ENCODE measurements at regions not wholly inside any gene's neighbourhood (a gene's known extent, or its start where the extent isn't known, plus 50 kb on each side); places are given as distances from the start of the nearest gene placed in this dataset.

DNA sequence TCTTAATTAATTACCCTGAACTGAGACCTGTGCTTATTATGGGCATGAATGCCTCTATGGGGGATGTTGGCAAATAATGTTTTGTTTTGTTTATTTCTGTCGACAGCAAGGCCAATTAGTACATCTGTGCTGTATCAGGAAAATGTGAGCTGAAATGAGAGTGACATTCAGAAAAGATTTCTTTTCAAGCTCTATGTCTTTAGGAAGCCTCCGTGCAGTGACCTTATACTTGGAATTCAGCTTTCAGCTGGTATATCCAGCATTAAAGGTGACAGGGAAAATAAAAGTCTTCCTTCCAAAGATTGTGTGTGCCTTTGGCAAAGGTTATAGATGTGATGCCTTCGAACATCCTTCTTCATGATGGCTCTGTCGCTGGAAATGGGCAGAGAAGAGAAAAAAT is 1061.1 kb downstream of the SORCS3 start:
- TF ChIP-seq, protein P1, sequence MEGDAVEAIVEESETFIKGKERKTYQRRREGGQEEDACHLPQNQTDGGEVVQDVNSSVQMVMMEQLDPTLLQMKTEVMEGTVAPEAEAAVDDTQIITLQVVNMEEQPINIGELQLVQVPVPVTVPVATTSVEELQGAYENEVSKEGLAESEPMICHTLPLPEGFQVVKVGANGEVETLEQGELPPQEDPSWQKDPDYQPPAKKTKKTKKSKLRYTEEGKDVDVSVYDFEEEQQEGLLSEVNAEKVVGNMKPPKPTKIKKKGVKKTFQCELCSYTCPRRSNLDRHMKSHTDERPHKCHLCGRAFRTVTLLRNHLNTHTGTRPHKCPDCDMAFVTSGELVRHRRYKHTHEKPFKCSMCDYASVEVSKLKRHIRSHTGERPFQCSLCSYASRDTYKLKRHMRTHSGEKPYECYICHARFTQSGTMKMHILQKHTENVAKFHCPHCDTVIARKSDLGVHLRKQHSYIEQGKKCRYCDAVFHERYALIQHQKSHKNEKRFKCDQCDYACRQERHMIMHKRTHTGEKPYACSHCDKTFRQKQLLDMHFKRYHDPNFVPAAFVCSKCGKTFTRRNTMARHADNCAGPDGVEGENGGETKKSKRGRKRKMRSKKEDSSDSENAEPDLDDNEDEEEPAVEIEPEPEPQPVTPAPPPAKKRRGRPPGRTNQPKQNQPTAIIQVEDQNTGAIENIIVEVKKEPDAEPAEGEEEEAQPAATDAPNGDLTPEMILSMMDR (IDR thresholded peaks at IDR 0.05; ENCODE audit: low read depth, low read length), result no peak
- DNase-seq (ENCODE audit: low read depth in 1 of 2, low spot score in 1 of 2), result no peak
- Histone ChIP-seq H3K27me3 (no peaks in the 10 kb centered on the region), H3K27ac (no peak overlapping the region), H3K36me3 (no peaks in the 10 kb centered on the region), H3K4me3 (no peak overlapping the region), H3K9me3 (ENCODE audit: low read depth) (peaks cover 2% of the 10 kb centered on the region), H3K4me1 (ENCODE audit: low read depth) (no peaks in the 10 kb centered on the region)

DNA sequence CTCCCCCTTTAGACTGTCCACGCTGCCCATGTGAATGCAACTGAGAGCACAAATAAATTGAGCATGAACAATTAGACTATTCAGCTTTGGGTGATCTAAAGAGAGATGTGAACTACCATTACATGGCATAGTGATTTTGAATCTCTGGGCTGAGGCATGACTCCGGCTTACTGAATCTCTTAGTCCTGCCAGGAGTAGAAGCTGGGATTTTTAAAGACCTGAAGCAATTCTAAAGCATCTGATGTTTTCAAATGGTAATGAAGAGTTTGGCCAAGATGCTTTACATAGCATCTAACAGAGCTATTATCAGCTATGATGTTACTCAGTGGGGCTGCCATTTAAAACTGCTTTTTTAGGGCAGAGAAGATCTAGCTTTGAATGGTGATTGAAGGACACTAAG is 1059.1 kb downstream of the SORCS3 start:
- H3K9me3 ChIP-seq (ENCODE audit: low read depth), result peaks cover 2% of the 10 kb centered on the region
- TF ChIP-seq, protein P1 (IDR thresholded peaks at IDR 0.05; ENCODE audit: low read depth, low read length), result no peak
- H3K4me1 ChIP-seq (ENCODE audit: low read depth), result no peaks in the 10 kb centered on the region
- H3K4me3 ChIP-seq, result no peak overlapping the region
- no peak for DNase-seq (ENCODE audit: low read depth in 1 of 2, low spot score in 1 of 2)
- no peaks in the 10 kb centered on the region for H3K27me3 ChIP-seq
- H3K27ac ChIP-seq, result no peak overlapping the region
- H3K36me3 ChIP-seq, result no peaks in the 10 kb centered on the region

DNA sequence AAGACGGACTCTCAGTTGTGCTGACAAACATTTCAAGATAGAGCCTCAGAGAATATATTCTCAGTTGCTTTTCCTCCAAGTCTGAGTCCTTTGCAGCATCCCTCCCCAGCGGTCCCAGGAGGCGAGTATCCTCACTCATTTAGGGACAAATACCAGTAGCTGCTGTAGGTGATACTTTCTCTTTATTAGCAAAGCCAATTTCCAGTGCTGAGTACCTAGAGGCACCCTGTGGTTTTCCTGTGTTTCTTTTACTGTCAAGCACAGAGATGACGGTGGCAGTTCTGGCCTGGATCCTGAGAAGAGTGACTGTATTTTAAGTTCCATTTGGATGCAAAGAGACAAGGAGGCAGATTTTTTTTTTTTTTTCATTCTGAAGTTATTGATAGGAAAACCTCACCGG is 1058.4 kb downstream of the SORCS3 start:
- DNase-seq (ENCODE audit: low read depth in 1 of 2, low spot score in 1 of 2), result no peak
- H3K4me1 ChIP-seq (ENCODE audit: low read depth), result no peaks in the 10 kb centered on the region
- TF ChIP-seq, protein P1 (IDR thresholded peaks at IDR 0.05; ENCODE audit: low read depth, low read length), result no peak
- H3K4me3 ChIP-seq, result no peak overlapping the region
- no peak overlapping the region for H3K27ac ChIP-seq
- peaks cover 2% of the 10 kb centered on the region for H3K9me3 ChIP-seq (ENCODE audit: low read depth)
- no peaks in the 10 kb centered on the region for H3K36me3 ChIP-seq
- H3K27me3 ChIP-seq, result no peaks in the 10 kb centered on the region

DNA sequence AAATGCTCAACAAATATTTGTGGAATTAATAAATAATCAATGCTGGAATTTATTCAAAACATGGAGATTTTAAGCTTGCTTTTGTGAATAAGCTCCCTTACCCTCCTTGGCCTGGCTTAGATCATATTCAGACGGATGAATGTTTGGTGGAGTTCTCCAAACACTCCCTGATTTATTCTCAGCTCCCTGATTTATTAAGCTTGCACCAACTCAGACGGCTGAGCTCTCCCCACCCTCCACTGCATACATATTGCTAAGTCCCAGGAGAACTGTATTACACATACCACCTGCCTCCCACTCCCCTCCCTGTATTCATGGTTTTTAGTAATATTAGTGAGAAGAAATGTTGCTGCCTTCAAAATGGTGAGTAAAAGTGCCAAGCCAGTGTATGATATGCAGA is 1057.5 kb downstream of the SORCS3 start:
- peaks cover 2% of the 10 kb centered on the region for H3K9me3 ChIP-seq (ENCODE audit: low read depth)
- H3K4me1 ChIP-seq (ENCODE audit: low read depth), result no peaks in the 10 kb centered on the region
- TF ChIP-seq, protein P1 (IDR thresholded peaks at IDR 0.05; ENCODE audit: low read depth, low read length), result no peak
- DNase-seq (ENCODE audit: low read depth in 1 of 2, low spot score in 1 of 2), result no peak
- H3K4me3 ChIP-seq, result no peak overlapping the region
- H3K36me3 ChIP-seq, result no peaks in the 10 kb centered on the region
- no peaks in the 10 kb centered on the region for H3K27me3 ChIP-seq
- H3K27ac ChIP-seq, result no peak overlapping the region

DNA sequence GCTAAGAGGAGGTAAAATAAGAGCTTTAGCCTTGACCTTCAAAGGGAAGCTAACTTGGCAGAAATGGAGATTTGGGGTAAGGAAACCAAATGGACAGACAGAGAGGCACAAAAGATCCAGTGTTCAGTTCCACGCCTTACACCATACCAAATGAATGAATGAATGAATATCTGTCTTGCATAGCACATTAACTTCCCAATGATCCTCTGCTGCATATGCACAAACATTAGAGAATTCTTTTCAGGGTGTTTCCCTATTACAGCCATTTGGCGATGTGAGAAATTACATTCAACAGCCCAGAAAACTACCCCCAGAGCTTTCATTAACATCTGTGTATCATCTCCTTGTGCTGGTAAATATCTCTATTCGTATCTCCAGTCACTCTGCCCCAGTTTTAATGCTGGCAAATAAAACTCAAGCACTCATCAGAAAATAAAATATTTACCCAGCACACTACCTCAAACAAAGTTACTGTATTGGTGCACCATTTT is 1056.2 kb downstream of the SORCS3 start:
- DNase-seq (ENCODE audit: low read depth in 1 of 2, low spot score in 1 of 2), result no peak
- H3K27me3 ChIP-seq, result no peaks in the 10 kb centered on the region
- H3K36me3 ChIP-seq, result no peaks in the 10 kb centered on the region
- H3K27ac ChIP-seq, result no peak overlapping the region
- H3K9me3 ChIP-seq (ENCODE audit: low read depth), result peaks cover 2% of the 10 kb centered on the region
- H3K4me3 ChIP-seq, result no peak overlapping the region
- TF ChIP-seq, protein P1 (IDR thresholded peaks at IDR 0.05; ENCODE audit: low read depth, low read length), result no peak
- no peaks in the 10 kb centered on the region for H3K4me1 ChIP-seq (ENCODE audit: low read depth)

DNA sequence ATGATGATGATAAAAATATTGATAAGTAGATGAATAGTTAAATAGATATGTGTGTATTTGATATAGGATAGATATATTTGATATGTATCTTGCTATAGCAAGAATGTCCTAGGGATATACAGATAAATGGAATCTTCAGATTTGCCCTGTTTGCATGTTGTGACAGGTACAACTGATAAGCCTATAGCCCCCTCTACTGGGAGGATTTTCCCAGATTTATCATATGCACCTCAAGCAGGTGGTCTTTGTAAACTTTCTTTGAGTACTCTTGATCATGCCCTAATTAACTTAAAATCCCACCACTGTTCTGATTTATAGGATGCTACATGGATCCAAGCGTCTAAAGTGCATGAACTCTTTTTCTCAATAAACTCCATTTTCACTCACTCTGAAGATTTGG is 1050.7 kb downstream of the SORCS3 start:
- Histone ChIP-seq H3K36me3 (no peaks in the 10 kb centered on the region), H3K4me3 (no peak overlapping the region), H3K27ac (no peak overlapping the region), H3K27me3 (no peaks in the 10 kb centered on the region), H3K9me3 (ENCODE audit: low read depth) (no peaks in the 10 kb centered on the region), H3K4me1 (ENCODE audit: low read depth) (no peaks in the 10 kb centered on the region)
- TF ChIP-seq, protein P1 (IDR thresholded peaks at IDR 0.05; ENCODE audit: low read depth, low read length), result no peak
- peak in 1 of 2 donors; percentile 75 for DNase-seq (ENCODE audit: low read depth in 1 of 2, low spot score in 1 of 2)
